GM23248 (cell line): ENCODE measurements at regions not wholly inside any gene's neighbourhood (a gene's known extent, or its start where the extent isn't known, plus 50 kb on each side); places are given as distances from the start of the nearest gene placed in this dataset.

Experiments
- DNase-seq: peaks from one replicate; pipeline ENCODE4 v3.0.0-alpha.2; 2015
- H2AFZ ChIP-seq: fragments of 200-600 bp; sonication (generic); 2 replicates; pipeline ENCODE4 v1.6.1; 2016; ENCODE audit warnings: antibody characterized with exemption
- H3F3A ChIP-seq: fragments of 200-600 bp; sonication (generic); 2 replicates; pipeline ENCODE4 v1.6.1; 2016; ENCODE audit warnings: mild to moderate bottlenecking, antibody characterized with exemption, mixed run types; ENCODE audit not compliant: insufficient read depth
- H3K27ac ChIP-seq: fragments of 200-600 bp; sonication (generic); 2 replicates; pipeline ENCODE4 v1.5.1; 2016; ENCODE audit warnings: mild to moderate bottlenecking
- H3K27me3 ChIP-seq: fragments of 200-600 bp; sonication (generic); replicated peaks from 2 replicates; pipeline ENCODE4 v1.6.1; 2016; ENCODE audit warnings: mild to moderate bottlenecking; ENCODE audit not compliant: insufficient read depth
- H3K36me3 ChIP-seq: fragments of 200-600 bp; sonication (generic); 2 replicates; pipeline ENCODE4 v1.6.1; 2016; ENCODE audit warnings: low read depth, mild to moderate bottlenecking
- H3K4me1 ChIP-seq: fragments of 200-600 bp; sonication (generic); 2 replicates; pipeline ENCODE4 v1.6.1; 2016; ENCODE audit warnings: mild to moderate bottlenecking; ENCODE audit not compliant: insufficient read depth
- H3K4me2 ChIP-seq: fragments of 200-600 bp; sonication (generic); one replicate; pipeline ENCODE4 v1.6.1; 2016; ENCODE audit warnings: mild to moderate bottlenecking; ENCODE audit not compliant: unreplicated experiment
- H3K4me3 ChIP-seq: fragments of 200-600 bp; sonication (generic); 2 replicates; pipeline ENCODE4 v1.5.1; 2016; ENCODE audit warnings: mild to moderate bottlenecking
- H3K79me2 ChIP-seq: fragments of 200-600 bp; sonication (generic); 2 replicates; pipeline ENCODE4 v1.6.1; 2016; ENCODE audit warnings: mild to moderate bottlenecking; ENCODE audit not compliant: insufficient read depth
- H3K9ac ChIP-seq: fragments of 200-600 bp; sonication (generic); 2 replicates; pipeline ENCODE4 v1.6.1; 2016; ENCODE audit warnings: mild to moderate bottlenecking
- H3K9me2 ChIP-seq: fragments of 200-600 bp; sonication (generic); 2 replicates; pipeline ENCODE4 v1.6.1; 2016; ENCODE audit warnings: mixed run types, mild to moderate bottlenecking, moderate library complexity; ENCODE audit not compliant: insufficient read depth
- H3K9me3 ChIP-seq: fragments of 200-600 bp; sonication (generic); one replicate; pipeline ENCODE4 v1.6.1; 2017; ENCODE audit warnings: low read depth
- H4K20me1 ChIP-seq: fragments of 200-600 bp; sonication (generic); 2 replicates; pipeline ENCODE4 v1.6.0; 2016; ENCODE audit not compliant: insufficient read depth
- EZH2 ChIP-seq: fragments of 200-600 bp; sonication (generic); IDR thresholded peaks from 2 replicates; pipeline ENCODE4 v1.6.1; 2018; ENCODE audit warnings: antibody characterized with exemption, mild to moderate bottlenecking; ENCODE audit not compliant: insufficient read depth, poor library complexity, severe bottlenecking
- EZH2phosphoT487 ChIP-seq: fragments of 200-600 bp; sonication (generic); IDR thresholded peaks from 2 replicates; pipeline ENCODE4 v1.6.1; 2018; ENCODE audit warnings: antibody characterized with exemption, moderate library complexity, mild to moderate bottlenecking, low read depth; ENCODE audit not compliant: insufficient read depth
- WGBS, 2 experiments: methylation state at CpG; one replicate each; pipeline ENCODE4 v1.1.6; 2015 to 2017; ENCODE audit warnings: low lambda C conversion rate in 2 of 2, low coverage in 1 of 2; ENCODE audit errors: missing lambda C conversion rate in 2 of 2; 5-methylcytosine and 5-hydroxymethylcytosine counted together
- in situ Hi-C: fragments of 300-500 bp; cut with MboI; formaldehyde crosslinking; loops from 2 replicates; pipeline ENCODE4 v1.15.0; 2020

DNA sequence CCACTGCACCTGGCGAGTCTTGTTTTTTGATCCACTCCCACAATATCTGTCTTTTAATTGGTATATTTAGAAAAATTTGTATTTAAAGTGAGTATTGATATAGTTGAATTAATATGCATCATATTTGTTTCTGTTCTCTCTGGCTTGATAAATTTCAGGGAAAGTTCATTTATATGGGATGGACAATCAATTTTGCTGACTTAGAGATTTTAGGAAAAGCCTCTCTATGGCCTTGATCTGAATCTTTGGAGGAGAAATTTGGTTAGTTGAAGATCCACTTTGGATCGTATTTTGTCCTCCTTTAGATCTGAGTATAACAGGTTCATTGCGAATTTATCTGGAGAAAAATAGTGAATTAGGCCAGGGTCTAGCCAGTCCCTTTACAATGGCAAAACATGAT, 67.2 kb downstream of the SPRY2 start:
- no peaks in the 10 kb centered on the region for H3K36me3 ChIP-seq

GRCh38 chr13:80265348-80265747, 75.6 kb downstream of the SPRY2 start:
- WGBS, 2 experiments, result 6 to 20% methylated on average over 1 of the region's 1 CpG
- Histone ChIP-seq H3K4me3 (no peak overlapping the region), H3K27me3 (no peaks in the 10 kb centered on the region), H3K9me2 (no peaks in the 10 kb centered on the region), H3K9me3 (no peaks in the 10 kb centered on the region), H3K4me1 (no peaks in the 10 kb centered on the region), H3F3A (no peaks in the 10 kb centered on the region), H2AFZ (no peak overlapping the region), H3K36me3 (no peaks in the 10 kb centered on the region), H4K20me1 (no peaks in the 10 kb centered on the region), H3K9ac (no peak overlapping the region), H3K27ac (no peak overlapping the region), H3K79me2 (no peaks in the 10 kb centered on the region), H3K4me2 (no peak overlapping the region)
- no peak for DNase-seq
- in situ Hi-C loops, result no loop called here
- TF ChIP-seq EZH2, result no peak
- TF ChIP-seq EZH2phosphoT487, result no peak

More for the DNA sequence above, 67.2 kb downstream of the SPRY2 start:
- 71 to 74% methylated on average over 3 of the region's 3 CpGs for WGBS, 2 experiments
- H3K27me3 ChIP-seq, result no peaks in the 10 kb centered on the region
- H3F3A ChIP-seq, result no peaks in the 10 kb centered on the region
- H3K9ac ChIP-seq, result no peak overlapping the region
- no peak for DNase-seq
- no peak overlapping the region for H2AFZ ChIP-seq
- in situ Hi-C loops, result no loop called here
- no peaks in the 10 kb centered on the region for H3K9me2 ChIP-seq
- H3K4me3 ChIP-seq, result no peak overlapping the region
- TF ChIP-seq EZH2, result no peak
- no peak for TF ChIP-seq EZH2phosphoT487
- 0 out of 2 replicates have a peak, but pooled peaks cover 4% of the 10 kb centered on the region for H3K4me1 ChIP-seq
- no peaks in the 10 kb centered on the region for H4K20me1 ChIP-seq
- H3K4me2 ChIP-seq, result no peak overlapping the region
- no peaks in the 10 kb centered on the region for H3K79me2 ChIP-seq
- no peaks in the 10 kb centered on the region for H3K9me3 ChIP-seq
- no peak overlapping the region for H3K27ac ChIP-seq

DNA sequence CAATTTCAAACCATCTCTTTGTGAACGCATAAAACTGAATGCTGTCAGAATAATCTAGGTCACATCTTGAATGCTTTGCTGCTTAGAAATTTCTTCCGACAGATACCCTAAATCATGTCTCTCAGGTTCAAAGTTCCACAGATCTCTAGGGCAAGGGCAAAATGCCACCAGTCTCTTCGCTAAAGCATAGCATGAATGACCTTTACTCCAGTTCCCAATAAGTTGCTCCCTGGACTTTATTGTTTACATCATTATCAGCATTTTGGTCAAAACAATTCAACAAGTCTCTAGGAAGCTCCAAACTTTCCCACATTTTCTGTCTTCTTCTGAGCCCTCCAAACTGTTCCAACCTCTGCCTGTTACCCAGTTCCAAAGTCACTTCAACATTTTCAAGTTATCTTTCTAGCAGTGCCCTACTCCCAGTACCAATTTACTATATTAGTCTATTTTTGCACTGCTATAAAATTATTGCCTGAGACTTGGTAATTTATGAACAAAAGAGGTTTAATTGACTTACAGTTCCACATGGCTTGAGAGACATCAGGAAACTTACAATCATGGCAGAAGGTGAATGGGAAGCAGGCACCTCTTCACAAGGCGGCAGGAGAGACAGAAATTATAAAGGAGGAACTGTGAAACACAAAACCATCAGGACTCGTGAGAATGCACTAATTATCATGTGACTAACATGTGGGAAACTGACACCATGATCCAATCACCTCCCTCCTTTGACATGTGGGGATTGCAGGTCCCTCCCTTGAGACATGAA, 77.0 kb downstream of the SPRY2 start:
- TF ChIP-seq EZH2 (no peak), EZH2phosphoT487 (no peak)
- H3K9ac ChIP-seq, result no peak overlapping the region
- H3K27ac ChIP-seq, result no peak overlapping the region
- H3K4me2 ChIP-seq, result no peak overlapping the region
- no peak overlapping the region for H2AFZ ChIP-seq
- H3K27me3 ChIP-seq, result no peaks in the 10 kb centered on the region
- no peaks in the 10 kb centered on the region for H3K79me2 ChIP-seq
- in situ Hi-C loops, result no loop called here
- H3K9me2 ChIP-seq, result no peaks in the 10 kb centered on the region
- no peaks in the 10 kb centered on the region for H4K20me1 ChIP-seq
- H3K36me3 ChIP-seq, result no peaks in the 10 kb centered on the region
- no peaks in the 10 kb centered on the region for H3K9me3 ChIP-seq
- no peak for DNase-seq
- H3F3A ChIP-seq, result no peaks in the 10 kb centered on the region
- WGBS, 2 experiments, result 65 to 83% methylated on average over 5 of the region's 5 CpGs
- H3K4me1 ChIP-seq, result no peaks in the 10 kb centered on the region
- no peak overlapping the region for H3K4me3 ChIP-seq

DNA sequence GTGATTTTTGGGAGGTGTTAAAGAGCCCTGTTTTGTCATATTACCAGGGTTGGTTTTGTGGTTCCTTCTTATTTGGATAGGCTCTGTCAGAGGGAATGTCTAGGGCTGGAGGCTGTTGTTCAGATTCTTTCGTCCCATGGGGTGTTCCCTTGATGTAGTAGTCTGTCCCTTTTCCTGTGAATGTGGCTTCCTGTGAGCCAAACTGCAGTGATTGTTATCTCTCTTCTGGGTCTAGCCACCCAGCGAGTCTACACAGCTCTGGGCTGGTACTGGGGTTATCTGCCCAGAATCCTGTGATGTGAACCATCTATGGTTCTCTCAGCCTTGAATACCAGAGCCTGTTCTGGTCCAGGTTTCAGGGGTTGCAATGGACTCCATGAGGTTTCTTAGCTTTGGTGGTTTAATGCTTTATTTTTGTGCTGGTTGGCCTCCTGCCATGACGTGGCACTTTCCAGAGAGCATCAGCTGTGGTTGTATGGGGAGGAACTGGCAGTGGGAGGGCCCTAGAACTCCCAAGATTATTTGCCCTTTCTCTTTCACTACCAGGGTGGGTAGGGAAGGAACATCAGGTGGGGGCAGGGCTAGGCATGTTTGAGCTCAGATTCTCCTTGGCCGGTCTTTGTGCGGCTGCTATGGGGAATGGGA, 78.8 kb downstream of the SPRY2 start:
- Histone ChIP-seq H3F3A (no peaks in the 10 kb centered on the region), H3K9ac (no peak overlapping the region), H3K4me2 (no peak overlapping the region), H3K27me3 (no peaks in the 10 kb centered on the region), H3K79me2 (no peaks in the 10 kb centered on the region), H3K36me3 (no peaks in the 10 kb centered on the region), H3K9me3 (no peaks in the 10 kb centered on the region), H3K9me2 (no peaks in the 10 kb centered on the region), H2AFZ (no peak overlapping the region), H3K27ac (no peak overlapping the region), H4K20me1 (no peaks in the 10 kb centered on the region), H3K4me3 (no peak overlapping the region), H3K4me1 (no peaks in the 10 kb centered on the region)
- 74 to 78% methylated on average over 5 of the region's 5 CpGs for WGBS, 2 experiments
- no peak for DNase-seq
- in situ Hi-C loops, result no loop called here
- no peak for TF ChIP-seq EZH2
- TF ChIP-seq EZH2phosphoT487, result no peak
